GM18870 (cell line): ENCODE measurements at regions not wholly inside any gene's neighbourhood (a gene's known extent, or its start where the extent isn't known, plus 50 kb on each side); places are given as distances from the start of the nearest gene placed in this dataset.

Experiments used
- ATAC-seq: cut with Tn5 transposase; IDR thresholded peaks from one replicate; pipeline ENCODE4 v1.9.1; 2021; ENCODE audit warnings: moderate library complexity; ENCODE audit not compliant: unreplicated experiment

DNA sequence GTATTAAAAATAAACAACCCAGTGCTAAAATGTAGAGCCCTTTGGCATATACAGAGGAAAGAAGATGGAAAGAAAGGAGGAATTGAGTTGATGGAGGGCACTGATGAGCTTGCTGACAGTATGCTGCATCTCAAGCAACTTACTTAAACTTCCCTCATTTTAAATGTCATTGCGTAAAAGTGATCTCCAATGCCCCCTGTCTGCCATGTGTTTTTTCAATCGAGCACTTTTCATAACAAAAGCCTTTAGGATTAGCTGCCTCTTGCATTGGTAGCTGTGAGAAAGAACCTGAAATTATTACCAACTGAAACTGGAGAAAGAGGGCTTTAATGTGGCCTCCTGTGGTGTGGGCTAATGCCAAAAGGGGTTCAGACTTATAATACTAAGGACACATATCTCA is 541.6 kb downstream of the SUCLA2 start:
- ATAC-seq = no peak

DNA sequence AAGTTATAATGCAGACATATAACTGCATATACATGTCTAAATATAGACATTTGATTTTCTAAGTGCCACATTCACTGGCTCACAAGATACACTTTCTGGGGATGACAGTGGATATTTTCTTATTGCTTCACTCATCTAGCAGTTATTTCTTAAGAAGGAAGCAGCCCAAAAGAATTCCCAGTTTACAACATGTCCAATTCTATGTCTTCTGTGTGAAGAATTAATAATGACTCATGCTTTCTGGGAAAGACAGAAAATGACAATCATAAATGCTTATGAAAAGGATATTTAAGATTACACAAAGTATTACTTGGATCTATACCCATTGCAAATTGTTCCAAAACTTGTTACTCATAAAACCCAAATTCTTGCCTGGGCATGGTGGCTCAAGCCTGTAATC is 543.4 kb downstream of the SUCLA2 start:
- ATAC-seq = no peak

DNA sequence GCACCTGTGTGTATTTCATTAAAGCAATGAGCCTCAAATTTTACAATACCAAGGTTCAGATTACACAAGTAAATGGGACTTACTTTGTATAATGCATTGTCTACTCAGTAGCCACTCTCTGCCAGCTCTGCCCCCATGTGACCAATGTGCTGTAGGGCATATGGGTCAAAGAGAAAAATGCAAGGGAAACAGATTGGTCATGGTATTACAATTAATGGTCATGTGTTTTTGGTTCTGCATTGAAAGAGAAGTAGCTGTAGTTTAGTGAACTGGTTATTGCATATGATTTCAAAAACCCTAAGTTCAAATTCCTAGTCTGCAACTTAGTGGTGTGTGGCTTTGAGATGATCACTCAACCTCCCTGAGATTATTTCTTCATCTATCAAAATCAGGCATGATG is 545.4 kb downstream of the SUCLA2 start:
- no peak for ATAC-seq

DNA sequence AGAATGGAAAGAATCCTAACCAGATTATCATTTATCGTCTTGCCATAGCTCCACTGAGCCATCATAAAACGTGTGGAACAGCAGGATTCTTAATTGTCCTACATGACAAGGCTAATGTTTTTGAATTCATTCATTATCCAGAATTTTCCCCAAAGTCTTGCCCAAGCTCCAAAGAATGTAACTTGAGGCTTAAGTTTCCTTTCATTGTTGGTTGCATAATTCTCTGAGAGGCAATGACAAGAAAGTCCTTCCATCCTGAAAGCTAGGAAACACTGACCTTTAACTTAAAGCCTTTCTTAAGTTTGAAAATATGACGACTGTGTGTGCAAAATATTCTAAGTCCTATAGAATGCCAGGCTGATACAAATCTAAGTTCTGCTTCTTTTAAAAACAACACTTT is 546.1 kb downstream of the SUCLA2 start:
- no peak for ATAC-seq

DNA sequence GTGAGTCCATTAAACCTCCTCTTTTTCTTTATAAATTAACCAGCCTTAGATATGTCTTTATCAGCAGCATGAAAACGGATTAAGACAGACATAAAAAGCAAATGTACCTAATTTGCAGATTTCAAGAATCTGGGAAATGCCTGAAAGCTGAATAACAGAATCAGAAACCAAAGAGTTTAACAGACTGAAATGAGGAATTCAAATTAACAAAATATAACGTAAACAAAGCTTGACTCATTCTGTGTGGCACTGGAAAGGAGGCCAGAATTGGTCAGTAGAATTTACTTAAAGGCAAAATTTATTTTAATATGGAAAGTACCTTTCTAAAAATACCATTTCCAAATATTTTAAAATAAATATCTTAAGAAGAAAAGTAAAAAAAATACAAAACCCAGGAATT is 540.6 kb upstream of the HTR2A start:
- no peak for ATAC-seq

DNA sequence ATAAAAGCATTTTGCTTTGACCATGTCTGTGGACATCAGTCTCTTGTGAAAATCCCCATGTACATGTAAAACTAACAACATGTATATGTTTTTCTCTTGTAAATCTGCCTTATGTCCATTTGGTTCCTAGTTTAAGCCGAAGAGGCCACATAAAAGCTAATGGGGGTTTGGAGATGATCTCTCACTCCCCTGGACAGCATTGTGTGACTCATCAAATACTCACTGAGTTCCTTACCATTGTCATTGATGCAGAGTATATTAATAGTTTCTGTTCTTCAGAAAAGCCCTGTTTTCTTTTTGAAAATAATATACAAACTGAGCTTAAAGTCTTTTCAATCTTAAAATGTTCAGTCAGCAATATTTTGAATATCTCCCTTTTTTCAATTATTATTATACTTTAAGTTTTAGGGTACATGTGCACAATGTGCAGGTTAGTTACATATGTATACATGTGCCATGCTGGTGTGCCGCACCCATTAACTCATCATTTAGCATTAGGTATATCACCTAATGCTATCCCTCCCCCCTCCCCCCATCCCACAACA is 536.7 kb upstream of the HTR2A start:
- ATAC-seq = no peak

DNA sequence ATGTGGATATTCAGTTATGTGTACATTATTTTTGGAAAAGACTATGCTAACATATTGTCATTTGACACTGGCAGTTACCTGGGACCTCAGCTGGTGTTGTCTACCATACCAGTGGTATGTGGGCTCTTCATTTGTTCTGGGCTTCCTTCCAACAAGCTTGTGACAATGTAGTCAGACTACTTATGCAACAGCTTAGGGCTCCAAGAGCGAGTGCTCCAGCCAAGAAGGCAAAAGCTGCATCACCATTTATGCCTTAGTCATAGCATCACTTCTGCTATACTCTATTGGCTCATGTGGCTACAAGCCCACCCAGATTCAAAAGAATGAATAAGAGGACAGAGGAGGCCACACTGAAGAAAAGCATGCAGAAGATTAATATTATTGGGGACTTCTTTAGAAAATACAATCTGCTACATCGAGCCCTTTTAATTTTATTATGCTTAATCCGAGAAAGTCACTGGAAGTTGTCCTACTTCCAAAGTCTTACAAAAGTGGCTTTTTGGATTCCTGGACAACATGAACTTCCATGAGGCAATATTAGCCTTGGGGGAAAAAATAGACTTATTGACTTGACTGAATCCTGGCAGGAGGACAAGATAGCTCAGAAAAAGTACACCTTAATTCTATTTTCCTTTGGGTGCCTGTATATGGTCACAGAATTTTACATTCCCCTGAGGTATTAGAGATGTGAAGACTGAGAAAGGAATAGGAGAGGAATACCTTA is 529.4 kb upstream of the HTR2A start:
- ATAC-seq = no peak

DNA sequence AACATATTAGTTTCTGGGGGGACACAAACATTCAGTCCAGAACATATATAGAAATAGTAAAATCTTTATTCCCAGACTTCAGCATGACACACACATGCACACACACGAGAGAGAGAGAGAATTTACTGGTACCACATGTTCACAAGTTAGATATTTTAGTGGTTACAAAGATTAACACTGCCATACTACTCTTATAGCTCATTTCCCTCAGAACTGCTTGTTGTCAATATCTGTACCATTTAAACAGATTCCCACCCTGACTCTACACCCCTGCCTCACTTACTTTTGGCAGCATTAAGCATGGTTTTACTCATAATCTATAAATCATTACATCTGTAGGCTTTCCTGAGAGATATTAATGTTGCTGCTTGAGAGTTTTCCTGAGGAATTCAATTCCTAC is 524.7 kb upstream of the HTR2A start:
- no peak for ATAC-seq

DNA sequence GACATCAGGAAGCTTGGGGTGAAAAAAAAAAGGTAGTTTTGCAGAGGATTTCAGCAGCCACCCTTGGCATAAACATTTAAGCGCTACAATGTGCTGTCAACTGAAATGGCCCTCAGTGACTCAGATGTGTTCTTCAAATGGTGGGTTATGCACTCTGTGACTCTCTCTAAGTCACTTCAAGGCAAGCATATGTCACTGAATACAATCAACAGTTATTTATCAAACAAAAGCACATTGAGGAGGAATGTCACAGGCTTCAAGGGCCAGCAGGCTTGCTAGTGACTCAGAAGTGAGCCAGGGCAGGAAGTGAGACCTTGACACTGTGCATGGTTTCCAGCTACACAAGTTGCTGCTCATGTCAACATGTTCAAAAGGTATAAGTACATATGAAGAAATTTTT is 523.7 kb upstream of the HTR2A start:
- ATAC-seq = no peak

DNA sequence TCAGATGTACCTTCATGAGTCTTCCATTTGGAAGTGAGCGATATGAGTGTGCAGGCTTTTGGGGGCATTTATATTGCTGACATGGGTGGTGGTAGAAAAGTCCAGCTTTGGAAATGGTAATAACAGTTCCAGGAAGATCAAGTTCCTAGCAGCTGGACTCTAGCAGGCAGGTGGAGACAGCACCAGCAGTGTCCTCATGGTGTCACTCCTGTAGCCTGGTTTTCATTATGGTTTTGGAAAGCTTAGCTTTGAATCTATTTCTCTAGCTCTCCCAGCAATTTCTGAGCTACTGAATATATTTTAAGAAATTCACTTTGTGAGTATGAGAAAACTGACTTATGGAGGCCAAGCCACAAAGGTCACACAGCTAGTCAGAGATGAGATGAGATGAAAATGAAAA is 523.2 kb upstream of the HTR2A start:
- ATAC-seq = no peak

DNA sequence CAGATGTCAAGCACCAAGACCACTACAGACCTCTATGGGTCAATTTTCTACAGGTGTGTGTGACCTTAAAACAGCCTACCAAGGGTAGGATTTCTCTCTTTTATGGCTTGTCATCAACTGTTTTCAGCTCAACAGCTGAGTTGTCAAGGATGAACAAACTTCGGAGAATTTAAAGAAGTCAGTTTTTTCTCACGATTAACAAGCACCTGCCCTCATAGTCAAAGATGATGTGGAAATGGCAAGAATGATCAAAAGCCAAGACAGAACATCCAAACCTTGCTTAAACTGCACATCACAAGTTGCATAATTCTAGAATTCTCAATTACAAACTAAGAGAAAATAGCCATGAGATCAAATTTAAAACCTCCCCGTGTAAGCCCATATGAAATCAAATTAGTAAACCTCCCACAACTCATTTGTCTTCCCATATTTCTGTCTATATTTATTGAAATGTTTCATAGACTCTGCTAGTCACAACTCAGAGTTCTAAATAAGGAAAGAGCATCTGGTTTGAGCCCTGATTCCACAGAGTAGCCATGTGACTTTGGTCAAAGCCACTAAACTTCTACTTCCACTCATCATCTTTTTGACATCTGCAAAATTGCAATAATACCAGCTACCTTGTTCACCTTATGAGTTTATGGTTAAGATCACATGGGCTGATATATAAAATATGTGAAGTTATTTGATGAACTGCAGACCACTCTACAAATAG is 521.5 kb upstream of the HTR2A start:
- no peak for ATAC-seq

DNA sequence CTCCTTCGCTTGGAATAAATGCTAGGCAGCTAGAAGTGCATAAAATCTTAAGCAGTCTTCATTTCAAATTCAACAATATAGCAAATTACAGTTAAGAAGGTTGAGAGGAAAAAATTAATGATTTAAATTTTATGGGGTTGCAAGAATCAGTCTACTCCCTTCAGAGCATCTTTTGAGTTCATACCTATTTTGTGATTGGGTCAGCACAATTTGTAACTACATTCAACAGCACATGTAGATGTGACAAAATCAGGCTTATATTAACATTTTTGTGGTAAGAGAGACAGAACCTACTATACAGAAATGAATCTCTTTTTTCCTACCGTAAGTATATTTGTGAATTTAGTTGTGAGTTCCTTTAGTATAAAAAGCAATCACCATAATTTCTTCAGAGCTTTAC is 520.6 kb upstream of the HTR2A start:
- no peak for ATAC-seq

DNA sequence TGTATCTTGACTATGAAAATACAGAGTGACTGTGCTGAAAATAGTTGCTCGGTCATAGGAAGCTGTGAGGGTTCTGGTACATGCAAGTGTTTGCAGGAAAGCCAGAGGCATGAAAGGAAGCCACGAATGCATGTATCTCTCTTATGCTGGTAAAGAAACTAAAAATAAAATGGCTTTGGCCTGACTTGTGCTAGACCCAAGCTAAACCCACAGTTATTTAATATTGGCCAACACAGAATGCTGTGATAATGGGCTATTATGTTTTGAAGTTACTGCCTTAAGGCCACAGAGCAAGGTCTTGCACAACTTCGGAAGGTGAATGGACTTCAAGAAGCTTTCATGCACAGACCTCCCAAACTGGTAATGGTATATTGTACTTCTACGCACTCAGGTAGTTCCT is 518.2 kb upstream of the HTR2A start:
- ATAC-seq = no peak

DNA sequence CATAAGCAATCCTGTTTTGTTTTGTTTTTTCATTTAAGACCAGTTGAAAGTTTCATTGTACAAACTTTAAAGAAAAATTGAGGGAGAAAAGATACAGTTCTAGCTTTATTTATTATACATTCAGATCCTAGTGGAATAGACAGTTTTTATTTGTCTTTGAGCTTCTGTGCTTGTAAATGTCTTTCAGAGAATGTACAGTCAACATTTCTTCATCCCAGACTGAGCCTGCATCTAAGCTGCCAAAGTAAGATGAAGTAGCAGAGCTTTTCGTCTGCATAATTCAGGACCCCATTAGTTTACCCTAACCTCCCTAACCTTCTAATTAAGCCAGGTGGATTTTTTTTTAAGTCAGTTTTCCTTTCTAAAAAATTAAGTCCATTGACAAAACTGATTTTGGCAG is 516.7 kb upstream of the HTR2A start:
- no peak for ATAC-seq

DNA sequence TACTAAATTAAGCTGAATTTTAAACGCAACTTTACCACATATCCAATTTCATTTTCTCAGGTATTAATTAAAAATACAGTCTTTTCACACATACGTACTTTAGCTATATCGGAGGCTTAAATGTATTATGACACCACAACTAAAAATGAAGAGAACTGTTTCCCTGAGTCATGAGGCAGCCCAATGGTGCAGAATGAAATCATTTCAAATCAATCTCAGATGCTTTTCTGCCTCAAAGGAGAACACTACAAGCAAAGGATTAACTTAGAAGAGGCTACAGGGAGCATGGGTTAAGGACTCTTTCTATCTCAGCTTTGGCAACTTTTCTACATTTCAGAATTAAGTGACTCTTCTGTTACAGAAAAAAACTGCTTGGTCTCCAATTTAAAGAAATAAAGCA is 516.3 kb upstream of the HTR2A start:
- ATAC-seq = no peak

DNA sequence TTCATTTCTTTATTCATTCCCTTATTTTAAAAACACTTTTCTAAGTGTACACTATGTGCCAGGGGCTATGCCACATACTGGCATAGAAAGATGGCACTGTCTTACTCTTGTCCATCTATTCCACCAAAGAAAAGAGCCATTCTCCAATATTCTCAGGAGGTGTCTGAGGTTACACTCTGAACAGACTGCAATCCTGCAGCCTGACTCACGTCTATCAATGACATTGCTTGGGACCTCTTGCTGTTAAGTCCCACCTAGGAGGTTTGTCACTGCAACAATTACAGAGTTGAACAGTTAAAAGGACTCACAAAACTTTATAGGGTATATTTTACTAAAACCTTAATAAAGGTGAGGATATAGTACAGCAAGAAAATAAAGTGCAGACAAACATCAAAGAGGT is 512.9 kb upstream of the HTR2A start:
- ATAC-seq = no peak

DNA sequence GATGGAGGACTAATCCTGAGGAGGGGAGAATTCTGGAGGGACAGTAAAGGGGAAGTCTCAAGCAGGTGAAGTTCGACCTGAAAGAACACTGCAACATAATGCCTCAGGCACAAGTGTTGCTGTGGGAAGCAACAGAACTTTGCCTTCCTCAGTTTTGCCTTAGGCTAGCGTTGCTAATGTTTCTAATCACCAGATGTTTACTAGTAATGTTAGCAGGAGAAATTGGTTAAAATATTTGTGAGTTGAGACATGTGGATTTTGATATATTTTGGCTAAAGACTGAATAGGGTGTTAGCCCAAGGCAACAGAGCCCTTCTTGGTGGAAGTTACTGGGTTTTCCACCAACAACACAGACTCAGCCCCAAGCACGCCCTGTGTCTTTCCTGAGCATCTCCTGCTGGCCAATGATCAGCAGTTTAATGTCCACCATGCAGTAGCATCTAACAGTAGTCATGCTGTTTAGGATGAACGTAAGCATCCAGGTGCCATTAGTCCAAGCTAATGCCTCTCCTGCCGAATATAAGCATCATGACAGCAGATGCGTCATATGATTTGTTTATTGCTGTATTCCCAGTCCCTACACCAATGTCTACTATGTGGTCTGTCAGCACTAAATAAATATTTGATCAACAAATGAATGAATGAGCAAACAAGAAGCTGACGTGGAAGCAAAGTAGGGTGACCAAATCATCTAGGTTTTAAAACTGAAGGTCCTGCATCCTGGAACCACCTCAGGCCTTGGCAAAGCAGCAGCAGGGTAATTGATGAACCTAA is 511.9 kb upstream of the HTR2A start:
- ATAC-seq = no peak

DNA sequence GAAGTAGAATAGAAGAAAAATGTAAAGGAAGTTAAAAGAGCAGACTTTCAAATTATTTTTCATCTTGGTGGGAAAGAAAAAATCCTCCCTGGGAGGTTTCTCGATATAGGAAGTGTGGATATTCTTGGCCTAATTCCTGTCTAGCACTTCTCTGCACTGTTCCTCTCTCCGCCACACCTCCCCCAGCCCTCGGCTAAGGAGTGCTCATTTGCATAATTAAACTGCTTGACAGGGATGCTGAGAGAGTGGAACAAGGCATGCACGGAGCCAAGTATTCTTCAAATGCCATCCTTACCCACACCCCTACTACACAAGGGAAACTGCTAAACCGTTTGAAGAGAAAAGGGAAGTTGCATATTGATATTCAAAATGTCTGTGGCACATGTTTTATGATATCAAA is 511.0 kb upstream of the HTR2A start:
- ATAC-seq = no peak

DNA sequence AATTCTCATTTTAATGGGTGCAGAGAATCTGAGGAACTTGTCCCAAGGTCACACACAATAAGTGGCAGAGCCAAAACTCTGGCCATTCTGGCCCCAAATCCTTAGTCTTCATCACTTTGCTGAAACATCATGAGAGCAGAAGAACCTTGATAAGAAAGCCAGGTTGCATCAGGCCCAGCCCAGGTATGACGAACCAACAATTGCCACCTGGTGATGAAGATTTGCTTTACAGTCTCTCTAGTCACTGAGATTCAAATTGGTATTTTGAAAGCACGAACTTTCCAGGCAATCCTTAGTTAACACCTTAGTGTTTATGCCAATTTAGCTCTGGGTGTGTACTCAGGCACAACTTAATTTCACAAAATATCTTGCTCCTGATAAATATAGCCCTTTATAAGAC is 502.7 kb upstream of the HTR2A start:
- no peak for ATAC-seq

DNA sequence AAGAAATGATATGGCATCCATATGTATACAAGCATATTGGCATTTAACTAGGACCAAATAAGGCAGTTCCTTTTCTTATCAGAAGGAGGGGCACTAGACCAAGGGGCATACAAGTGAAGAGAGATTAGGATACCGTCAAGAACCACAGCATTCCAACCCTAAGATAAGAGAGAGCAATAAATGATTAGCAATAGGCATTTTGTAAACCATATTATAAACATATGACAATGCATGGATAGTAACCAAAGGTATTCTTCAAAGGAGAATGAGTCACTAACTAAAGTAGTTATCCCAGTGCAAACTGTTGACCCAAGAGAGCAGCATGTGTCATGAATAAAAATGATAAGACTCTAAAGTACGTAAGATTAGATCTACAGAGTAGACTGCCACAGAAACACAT is 500.9 kb upstream of the HTR2A start:
- ATAC-seq = no peak

DNA sequence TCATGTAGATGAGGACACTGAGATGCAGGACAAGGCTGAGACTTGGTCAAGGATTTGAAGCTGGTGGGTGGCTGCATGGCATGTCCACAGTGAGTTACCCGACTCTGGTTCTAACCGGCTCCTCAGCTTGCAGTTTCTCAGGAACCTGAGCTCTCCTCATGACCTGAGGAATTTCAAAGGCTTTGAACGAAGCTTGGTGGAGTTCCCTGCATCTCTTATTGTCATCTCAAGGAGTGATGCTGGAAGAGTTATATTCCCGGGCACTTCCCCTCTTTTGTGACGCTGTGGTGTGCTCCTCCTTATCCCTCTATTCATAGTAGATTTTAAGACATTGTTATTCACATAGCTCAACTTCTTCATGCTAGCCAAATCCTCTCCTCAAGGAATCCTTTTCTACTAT is 500.1 kb upstream of the HTR2A start:
- no peak for ATAC-seq

DNA sequence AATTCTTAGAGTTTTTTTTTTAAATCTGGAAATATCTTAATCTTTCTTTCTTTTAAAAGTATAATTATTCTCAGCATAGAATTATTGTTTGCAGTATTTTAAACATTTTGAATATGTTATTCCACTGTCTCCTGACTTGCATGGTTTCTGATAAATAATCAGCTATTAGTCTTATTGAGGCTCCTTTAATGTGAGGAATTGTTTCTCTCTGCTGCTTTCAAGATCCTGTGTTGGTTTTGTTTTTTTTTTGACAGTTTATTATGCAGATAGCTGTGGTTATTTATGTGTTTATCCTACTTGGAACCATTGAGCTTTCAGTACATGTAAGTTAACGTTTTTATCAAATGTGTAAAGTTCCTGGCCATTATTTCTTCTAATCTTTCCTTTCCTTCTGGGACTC is 477.9 kb upstream of the HTR2A start:
- ATAC-seq = no peak
